ENCODE measurements at regions not wholly inside any gene's neighbourhood (a gene's known extent, or its start where the extent isn't known, plus 50 kb on each side); places are given as distances from the start of the nearest gene placed in this dataset.
"Not testable (repeated sequence)": the region's sequence is repeated elsewhere in the genome, so short reads cannot be mapped to it uniquely, and the experiment has no call there.

GRCh38 chr12:42862055-42862454, 272.5 kb upstream of the PRICKLE1 start:
- H3K4me3 ChIP-seq (ENCODE audit: low read length) = no peak overlapping the region
- DNase-seq (ENCODE audit: low read depth) = no peak
- no peak for TF ChIP-seq CTCF (conservative IDR thresholded peaks at IDR 0.05; ENCODE audit: low read length)

DNA sequence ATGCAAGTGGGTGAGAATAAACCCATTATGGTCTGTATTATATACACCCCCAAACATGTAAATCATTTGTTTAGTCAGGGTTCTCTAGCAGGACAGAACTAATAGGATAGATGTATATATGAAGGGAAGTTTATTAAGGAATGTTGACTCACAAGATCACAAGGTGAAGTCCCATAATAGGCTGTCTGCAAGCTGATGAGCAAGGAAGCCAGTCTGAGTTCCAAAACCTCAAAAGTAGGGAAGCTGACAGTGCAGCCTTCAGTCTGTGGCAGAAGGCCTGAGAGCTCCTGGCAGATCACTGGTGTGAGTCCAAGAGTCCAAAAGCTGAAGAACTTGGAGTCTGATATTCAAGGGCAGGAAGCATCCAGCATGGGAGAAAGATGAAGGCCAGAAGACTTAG, 270.8 kb upstream of the PRICKLE1 start:
- not testable (repeated sequence) for H3K4me3 ChIP-seq (ENCODE audit: low read length); DNase-seq (ENCODE audit: low read depth)

GRCh38 chr12:42859612-42860011, 270.1 kb upstream of the PRICKLE1 start:
- DNase-seq (ENCODE audit: low read depth) = no peak
- TF ChIP-seq CTCF (conservative IDR thresholded peaks at IDR 0.05; ENCODE audit: low read length) = no peak
- no peak overlapping the region for H3K4me3 ChIP-seq (ENCODE audit: low read length)

GRCh38 chr12:42857106-42857505, 267.6 kb upstream of the PRICKLE1 start:
- DNase-seq (ENCODE audit: low read depth) = no peak
- no peak overlapping the region for H3K4me3 ChIP-seq (ENCODE audit: low read length)
- TF ChIP-seq CTCF (conservative IDR thresholded peaks at IDR 0.05; ENCODE audit: low read length) = no peak

- DNase-seq (ENCODE audit: low read depth) = no peak
- TF ChIP-seq CTCF (conservative IDR thresholded peaks at IDR 0.05; ENCODE audit: low read length) = no peak
Measured at GRCh38 chr12:42855362-42855950, 265.9 kb upstream of the PRICKLE1 start.

GRCh38 chr12:42854826-42855225, 265.3 kb upstream of the PRICKLE1 start:
- no peak for TF ChIP-seq CTCF (conservative IDR thresholded peaks at IDR 0.05; ENCODE audit: low read length)
- no peak overlapping the region for H3K4me3 ChIP-seq (ENCODE audit: low read length)
- DNase-seq (ENCODE audit: low read depth) = no peak

More at GRCh38 chr12:42855362-42855950, 265.9 kb upstream of the PRICKLE1 start:
- no peak overlapping the region for H3K4me3 ChIP-seq (ENCODE audit: low read length)

DNA sequence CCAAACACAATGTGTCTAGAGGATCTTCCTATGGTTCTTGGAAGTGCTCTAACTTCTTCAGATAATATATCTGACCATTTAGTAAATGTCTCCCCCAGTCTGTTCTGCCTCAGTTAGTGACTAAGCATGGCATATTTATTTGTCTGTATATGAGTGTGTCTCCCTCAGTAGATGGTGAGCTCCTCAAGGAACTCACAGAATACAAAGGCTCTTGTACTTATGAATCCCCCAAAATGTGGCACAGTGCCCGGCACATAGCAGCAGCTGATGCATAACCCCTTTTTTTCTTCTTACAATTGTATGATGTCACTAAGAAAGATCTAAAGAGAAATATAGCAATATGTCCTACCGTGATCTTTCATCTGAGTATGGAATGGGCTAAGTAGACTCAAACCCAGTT, 264.7 kb upstream of the PRICKLE1 start:
- TF ChIP-seq CTCF (conservative IDR thresholded peaks at IDR 0.05; ENCODE audit: low read length) = no peak
- no peak for DNase-seq (ENCODE audit: low read depth)
- H3K4me3 ChIP-seq (ENCODE audit: low read length) = no peak overlapping the region

All from AG10803 (cell line).